ENCODE measurements at regions not wholly inside any gene's neighbourhood (a gene's known extent, or its start where the extent isn't known, plus 50 kb on each side); places are given as distances from the start of the nearest gene placed in this dataset.

- TF ChIP-seq GLIS3 (CRISPR knock-in tag; IDR thresholded peaks at IDR 0.05), result no peak
- TF ChIP-seq, protein P1, sequence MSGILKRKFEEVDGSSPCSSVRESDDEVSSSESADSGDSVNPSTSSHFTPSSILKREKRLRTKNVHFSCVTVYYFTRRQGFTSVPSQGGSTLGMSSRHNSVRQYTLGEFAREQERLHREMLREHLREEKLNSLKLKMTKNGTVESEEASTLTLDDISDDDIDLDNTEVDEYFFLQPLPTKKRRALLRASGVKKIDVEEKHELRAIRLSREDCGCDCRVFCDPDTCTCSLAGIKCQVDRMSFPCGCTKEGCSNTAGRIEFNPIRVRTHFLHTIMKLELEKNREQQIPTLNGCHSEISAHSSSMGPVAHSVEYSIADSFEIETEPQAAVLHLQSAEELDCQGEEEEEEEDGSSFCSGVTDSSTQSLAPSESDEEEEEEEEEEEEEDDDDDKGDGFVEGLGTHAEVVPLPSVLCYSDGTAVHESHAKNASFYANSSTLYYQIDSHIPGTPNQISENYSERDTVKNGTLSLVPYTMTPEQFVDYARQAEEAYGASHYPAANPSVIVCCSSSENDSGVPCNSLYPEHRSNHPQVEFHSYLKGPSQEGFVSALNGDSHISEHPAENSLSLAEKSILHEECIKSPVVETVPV (CRISPR knock-in tag; IDR thresholded peaks at IDR 0.05), result no peak
- no peak for TF ChIP-seq ZNF8 (CRISPR knock-in tag; IDR thresholded peaks at IDR 0.05)
- TF ChIP-seq ZFP3 (CRISPR knock-in tag; IDR thresholded peaks at IDR 0.05), result no peak
- TF ChIP-seq ZNF565 (CRISPR knock-in tag; conservative IDR thresholded peaks at IDR 0.05; ENCODE audit: low read depth), result no peak
- no peak for TF ChIP-seq ARNTL (CRISPR knock-in tag; IDR thresholded peaks at IDR 0.05; ENCODE audit: borderline replicate concordance, low read depth)
- TF ChIP-seq, protein P2, sequence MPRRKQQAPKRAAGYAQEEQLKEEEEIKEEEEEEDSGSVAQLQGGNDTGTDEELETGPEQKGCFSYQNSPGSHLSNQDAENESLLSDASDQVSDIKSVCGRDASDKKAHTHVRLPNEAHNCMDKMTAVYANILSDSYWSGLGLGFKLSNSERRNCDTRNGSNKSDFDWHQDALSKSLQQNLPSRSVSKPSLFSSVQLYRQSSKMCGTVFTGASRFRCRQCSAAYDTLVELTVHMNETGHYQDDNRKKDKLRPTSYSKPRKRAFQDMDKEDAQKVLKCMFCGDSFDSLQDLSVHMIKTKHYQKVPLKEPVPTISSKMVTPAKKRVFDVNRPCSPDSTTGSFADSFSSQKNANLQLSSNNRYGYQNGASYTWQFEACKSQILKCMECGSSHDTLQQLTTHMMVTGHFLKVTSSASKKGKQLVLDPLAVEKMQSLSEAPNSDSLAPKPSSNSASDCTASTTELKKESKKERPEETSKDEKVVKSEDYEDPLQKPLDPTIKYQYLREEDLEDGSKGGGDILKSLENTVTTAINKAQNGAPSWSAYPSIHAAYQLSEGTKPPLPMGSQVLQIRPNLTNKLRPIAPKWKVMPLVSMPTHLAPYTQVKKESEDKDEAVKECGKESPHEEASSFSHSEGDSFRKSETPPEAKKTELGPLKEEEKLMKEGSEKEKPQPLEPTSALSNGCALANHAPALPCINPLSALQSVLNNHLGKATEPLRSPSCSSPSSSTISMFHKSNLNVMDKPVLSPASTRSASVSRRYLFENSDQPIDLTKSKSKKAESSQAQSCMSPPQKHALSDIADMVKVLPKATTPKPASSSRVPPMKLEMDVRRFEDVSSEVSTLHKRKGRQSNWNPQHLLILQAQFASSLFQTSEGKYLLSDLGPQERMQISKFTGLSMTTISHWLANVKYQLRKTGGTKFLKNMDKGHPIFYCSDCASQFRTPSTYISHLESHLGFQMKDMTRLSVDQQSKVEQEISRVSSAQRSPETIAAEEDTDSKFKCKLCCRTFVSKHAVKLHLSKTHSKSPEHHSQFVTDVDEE (CRISPR knock-in tag; IDR thresholded peaks at IDR 0.05), result no peak
- no peak for TF ChIP-seq ZFP30 (CRISPR knock-in tag; IDR thresholded peaks at IDR 0.05)
Measured at GRCh38 chr3:104180906-104181305, 1185.8 kb upstream of the ALCAM start (continued).

GRCh38 chr3:104190681-104191080, 1176.0 kb upstream of the ALCAM start:
- no peak for ATAC-seq
- TF ChIP-seq RARB (CRISPR knock-in tag; IDR thresholded peaks at IDR 0.05) (no peak), OSR1 (CRISPR knock-in tag; IDR thresholded peaks at IDR 0.05) (no peak), GLIS3 (CRISPR knock-in tag; IDR thresholded peaks at IDR 0.05) (no peak), ISL1 (CRISPR knock-in tag; IDR thresholded peaks at IDR 0.05) (no peak), ESRRG (CRISPR knock-in tag; IDR thresholded peaks at IDR 0.05) (no peak), ZFP3 (CRISPR knock-in tag; IDR thresholded peaks at IDR 0.05) (no peak), ZFP30 (CRISPR knock-in tag; IDR thresholded peaks at IDR 0.05) (no peak), BACH2 (CRISPR knock-in tag; IDR thresholded peaks at IDR 0.05; ENCODE audit: borderline replicate concordance) (no peak), ZNF565 (CRISPR knock-in tag; conservative IDR thresholded peaks at IDR 0.05; ENCODE audit: low read depth) (no peak), ZNF8 (CRISPR knock-in tag; IDR thresholded peaks at IDR 0.05) (no peak), CSDC2 (CRISPR knock-in tag; IDR thresholded peaks at IDR 0.05) (no peak), PATZ1 (CRISPR knock-in tag; IDR thresholded peaks at IDR 0.05; ENCODE audit: borderline replicate concordance) (no peak), SNAI2 (CRISPR knock-in tag; IDR thresholded peaks at IDR 0.05) (no peak), PPARA (CRISPR knock-in tag; IDR thresholded peaks at IDR 0.05; ENCODE audit: borderline replicate concordance) (no peak)
- TF ChIP-seq, protein P3, sequence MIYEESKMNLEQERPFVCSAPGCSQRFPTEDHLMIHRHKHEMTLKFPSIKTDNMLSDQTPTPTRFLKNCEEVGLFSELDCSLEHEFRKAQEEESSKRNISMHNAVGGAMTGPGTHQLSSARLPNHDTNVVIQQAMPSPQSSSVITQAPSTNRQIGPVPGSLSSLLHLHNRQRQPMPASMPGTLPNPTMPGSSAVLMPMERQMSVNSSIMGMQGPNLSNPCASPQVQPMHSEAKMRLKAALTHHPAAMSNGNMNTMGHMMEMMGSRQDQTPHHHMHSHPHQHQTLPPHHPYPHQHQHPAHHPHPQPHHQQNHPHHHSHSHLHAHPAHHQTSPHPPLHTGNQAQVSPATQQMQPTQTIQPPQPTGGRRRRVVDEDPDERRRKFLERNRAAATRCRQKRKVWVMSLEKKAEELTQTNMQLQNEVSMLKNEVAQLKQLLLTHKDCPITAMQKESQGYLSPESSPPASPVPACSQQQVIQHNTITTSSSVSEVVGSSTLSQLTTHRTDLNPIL (CRISPR knock-in tag; IDR thresholded peaks at IDR 0.05; ENCODE audit: low read depth), result no peak
- TF ChIP-seq, protein P1 (CRISPR knock-in tag; IDR thresholded peaks at IDR 0.05), result no peak

GRCh38 chr3:104198131-104198530, 1168.6 kb upstream of the ALCAM start:
- no peak for TF ChIP-seq ZNF565 (CRISPR knock-in tag; conservative IDR thresholded peaks at IDR 0.05; ENCODE audit: low read depth)
- TF ChIP-seq ZNF70 (CRISPR knock-in tag; IDR thresholded peaks at IDR 0.05), result no peak
- TF ChIP-seq, protein P1 (CRISPR knock-in tag; IDR thresholded peaks at IDR 0.05), result no peak
- no peak for TF ChIP-seq BACH2 (CRISPR knock-in tag; IDR thresholded peaks at IDR 0.05; ENCODE audit: borderline replicate concordance)
- TF ChIP-seq, protein P2 (CRISPR knock-in tag; IDR thresholded peaks at IDR 0.05), result no peak
- no peak for TF ChIP-seq TCF4 (CRISPR knock-in tag; IDR thresholded peaks at IDR 0.05; ENCODE audit: borderline replicate concordance)
- TF ChIP-seq POU6F1 (CRISPR knock-in tag; IDR thresholded peaks at IDR 0.05; ENCODE audit: borderline replicate concordance, low read depth), result no peak
- peak; percentile 61 for TF ChIP-seq ISL1 (CRISPR knock-in tag; IDR thresholded peaks at IDR 0.05)
- ATAC-seq, result peak; percentile 95
